GM12892 (cell line): ENCODE measurements at regions not wholly inside any gene's neighbourhood (a gene's known extent, or its start where the extent isn't known, plus 50 kb on each side); places are given as distances from the start of the nearest gene placed in this dataset.
"Not testable (repeated sequence)": the region's sequence is repeated elsewhere in the genome, so short reads cannot be mapped to it uniquely, and the experiment has no call there.

Experiments
- POLR2A ChIP-seq: IDR thresholded peaks from 2 replicates; pipeline ENCODE4 v1.6.1; 2011; ENCODE audit warnings: low read depth, low read length, control low read depth
- POLR2AphosphoS5 ChIP-seq: IDR thresholded peaks from 2 replicates; pipeline ENCODE4 v1.6.1; 2011; ENCODE audit warnings: low read depth, low read length, control low read depth

DNA sequence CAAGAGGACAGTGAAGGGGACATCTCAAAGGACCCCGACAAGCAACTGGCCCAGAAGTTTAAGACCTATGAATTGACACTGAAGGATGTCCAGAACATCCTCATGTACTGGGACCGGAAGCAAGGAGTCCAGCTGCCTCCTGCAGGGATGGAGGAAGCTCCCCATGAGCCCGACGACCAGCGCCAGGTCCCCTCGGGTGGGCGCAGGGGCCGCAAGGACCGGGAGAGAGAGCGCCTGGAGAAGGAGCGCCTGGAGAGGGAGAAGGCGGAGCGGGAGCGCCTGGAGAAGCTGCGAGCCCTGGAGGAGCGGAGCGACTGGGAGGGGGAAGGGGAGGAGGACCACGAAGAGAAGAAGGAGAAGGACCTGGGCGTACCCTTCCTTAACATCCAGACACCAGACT lies 143.9 kb upstream of the NBPF12 start:
- TF ChIP-seq POLR2A, POLR2AphosphoS5: not testable (repeated sequence)
